MM.1S (cell line): ENCODE measurements at regions not wholly inside any gene's neighbourhood (a gene's known extent, or its start where the extent isn't known, plus 50 kb on each side); places are given as distances from the start of the nearest gene placed in this dataset.

ENCODE experiments used
- DNase-seq: peaks from one replicate; pipeline ENCODE4 v3.0.0-alpha.2; 2015
- H2AFZ ChIP-seq: fragments of 300-600 bp; sonication (generic); 2 replicates; pipeline ENCODE4 v1.6.0; 2016; ENCODE audit warnings: antibody characterized with exemption, low read length
- H3F3A ChIP-seq: fragments of 300-600 bp; sonication (generic); 2 replicates; pipeline ENCODE4 v1.6.1; 2016; ENCODE audit warnings: mild to moderate bottlenecking, antibody characterized with exemption, low read length, moderate library complexity, mixed read lengths; ENCODE audit not compliant: insufficient read depth
- H3K27ac ChIP-seq: fragments of 300-600 bp; sonication (generic); 2 replicates; pipeline ENCODE4 v1.5.1; 2016; ENCODE audit warnings: mild to moderate bottlenecking, low read length
- H3K27me3 ChIP-seq: fragments of 300-600 bp; sonication (generic); replicated peaks from 2 replicates; pipeline ENCODE4 v1.6.0; 2016; ENCODE audit warnings: low read length; ENCODE audit not compliant: insufficient read depth
- H3K36me3 ChIP-seq: fragments of 300-600 bp; sonication (generic); replicated peaks from 2 replicates; pipeline ENCODE4 v1.6.1; 2016; ENCODE audit warnings: mild to moderate bottlenecking, low read length, mixed read lengths; ENCODE audit not compliant: insufficient read depth
- H3K4me1 ChIP-seq: fragments of 300-600 bp; sonication (generic); 2 replicates; pipeline ENCODE4 v1.6.1; 2016; ENCODE audit warnings: low read length, mixed read lengths
- H3K4me2 ChIP-seq: fragments of 300-600 bp; sonication (generic); 2 replicates; pipeline ENCODE4 v1.6.0; 2016; ENCODE audit warnings: low read depth, low read length
- H3K4me3 ChIP-seq: fragments of 300-600 bp; sonication (generic); 2 replicates; pipeline ENCODE4 v1.5.1; 2016; ENCODE audit warnings: low read length, mixed read lengths
- H3K79me2 ChIP-seq: fragments of 300-600 bp; sonication (generic); 2 replicates; pipeline ENCODE4 v1.6.1; 2016; ENCODE audit warnings: mixed run types, low read length, mixed read lengths
- H3K9ac ChIP-seq: fragments of 300-600 bp; sonication (generic); 2 replicates; pipeline ENCODE4 v1.6.1; 2016; ENCODE audit warnings: low read length, mixed read lengths
- H3K9me2 ChIP-seq: fragments of 300-600 bp; sonication (generic); replicated peaks from 2 replicates; pipeline ENCODE4 v1.6.1; 2016; ENCODE audit warnings: mild to moderate bottlenecking, low read length, mixed read lengths; ENCODE audit not compliant: insufficient read depth
- H3K9me3 ChIP-seq: fragments of 300-600 bp; sonication (generic); replicated peaks from 2 replicates; pipeline ENCODE4 v1.6.1; 2016; ENCODE audit warnings: mild to moderate bottlenecking, low read length, mixed read lengths; ENCODE audit not compliant: insufficient read depth
- H4K20me1 ChIP-seq: fragments of 300-600 bp; sonication (generic); 2 replicates; pipeline ENCODE4 v1.6.1; 2016; ENCODE audit warnings: mild to moderate bottlenecking, low read length, moderate library complexity, mixed read lengths; ENCODE audit not compliant: insufficient read depth
- EZH2 ChIP-seq: fragments of 300-600 bp; sonication (generic); optimal IDR thresholded peaks from 2 replicates; pipeline ENCODE3; 2017; ENCODE audit warnings: low read depth, mild to moderate bottlenecking, antibody characterized with exemption, low read length, mixed read lengths
- EZH2phosphoT487 ChIP-seq: fragments of 300-600 bp; sonication (generic); IDR thresholded peaks from 2 replicates; pipeline ENCODE4 v1.6.1; 2018; ENCODE audit warnings: antibody characterized with exemption, low read length
- TF ChIP-seq, protein P1 (sequence below): fragments of 300-600 bp; sonication (generic); IDR thresholded peaks from 2 replicates; pipeline ENCODE4 v1.5.1; 2016; ENCODE audit warnings: antibody characterized with exemption, low read length, mixed read lengths

DNA sequence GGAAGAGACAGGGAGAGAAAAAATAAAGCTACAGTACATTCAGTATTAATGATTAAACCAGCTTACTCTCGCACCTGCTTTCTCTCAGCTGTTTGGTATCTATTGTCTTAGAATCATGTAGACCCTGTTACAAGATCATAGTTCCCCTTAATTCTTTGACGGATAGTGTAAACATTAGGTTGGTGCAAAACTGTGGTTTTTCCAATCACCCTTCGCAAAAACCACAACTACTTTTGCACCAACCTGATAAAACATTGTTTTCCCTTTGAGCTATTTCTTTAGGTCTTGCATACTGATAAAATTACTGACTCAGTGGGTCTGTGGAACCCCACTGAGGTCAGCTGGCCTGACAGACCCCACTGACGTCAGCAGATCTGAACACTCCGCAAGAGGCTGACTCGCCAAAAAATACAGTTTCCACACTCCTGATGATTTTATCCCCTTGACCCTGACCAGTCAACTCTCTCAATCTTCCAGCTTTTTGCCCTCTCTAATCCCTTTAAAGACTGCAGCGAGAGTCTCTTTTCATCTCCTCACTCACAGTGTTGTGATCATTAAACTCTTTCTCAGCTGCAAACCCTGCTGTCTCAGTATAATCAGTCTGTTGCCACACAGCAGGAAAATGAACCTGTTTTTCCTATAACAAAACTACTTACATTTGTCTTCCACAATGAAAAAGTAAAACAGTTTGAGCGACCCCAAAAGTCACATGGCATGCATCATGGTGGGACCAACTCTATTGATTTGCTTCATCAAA lies 123.9 kb downstream of the SLITRK6 start:
- Histone ChIP-seq H3K79me2 (no peaks in the 10 kb centered on the region), H3K9me3 (no peaks in the 10 kb centered on the region), H3K36me3 (no peaks in the 10 kb centered on the region), H3K27ac (no peak overlapping the region), H2AFZ (no peak overlapping the region), H3K4me1 (no peaks in the 10 kb centered on the region), H3K9me2 (no peaks in the 10 kb centered on the region), H3F3A (no peaks in the 10 kb centered on the region), H4K20me1 (no peaks in the 10 kb centered on the region), H3K9ac (no peak overlapping the region), H3K27me3 (no peaks in the 10 kb centered on the region), H3K4me3 (no peak overlapping the region), H3K4me2 (no peak overlapping the region)
- DNase-seq = no peak
- TF ChIP-seq EZH2phosphoT487 (no peak), EZH2 (no peak)
- TF ChIP-seq, protein P1, sequence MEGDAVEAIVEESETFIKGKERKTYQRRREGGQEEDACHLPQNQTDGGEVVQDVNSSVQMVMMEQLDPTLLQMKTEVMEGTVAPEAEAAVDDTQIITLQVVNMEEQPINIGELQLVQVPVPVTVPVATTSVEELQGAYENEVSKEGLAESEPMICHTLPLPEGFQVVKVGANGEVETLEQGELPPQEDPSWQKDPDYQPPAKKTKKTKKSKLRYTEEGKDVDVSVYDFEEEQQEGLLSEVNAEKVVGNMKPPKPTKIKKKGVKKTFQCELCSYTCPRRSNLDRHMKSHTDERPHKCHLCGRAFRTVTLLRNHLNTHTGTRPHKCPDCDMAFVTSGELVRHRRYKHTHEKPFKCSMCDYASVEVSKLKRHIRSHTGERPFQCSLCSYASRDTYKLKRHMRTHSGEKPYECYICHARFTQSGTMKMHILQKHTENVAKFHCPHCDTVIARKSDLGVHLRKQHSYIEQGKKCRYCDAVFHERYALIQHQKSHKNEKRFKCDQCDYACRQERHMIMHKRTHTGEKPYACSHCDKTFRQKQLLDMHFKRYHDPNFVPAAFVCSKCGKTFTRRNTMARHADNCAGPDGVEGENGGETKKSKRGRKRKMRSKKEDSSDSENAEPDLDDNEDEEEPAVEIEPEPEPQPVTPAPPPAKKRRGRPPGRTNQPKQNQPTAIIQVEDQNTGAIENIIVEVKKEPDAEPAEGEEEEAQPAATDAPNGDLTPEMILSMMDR = no peak

DNA sequence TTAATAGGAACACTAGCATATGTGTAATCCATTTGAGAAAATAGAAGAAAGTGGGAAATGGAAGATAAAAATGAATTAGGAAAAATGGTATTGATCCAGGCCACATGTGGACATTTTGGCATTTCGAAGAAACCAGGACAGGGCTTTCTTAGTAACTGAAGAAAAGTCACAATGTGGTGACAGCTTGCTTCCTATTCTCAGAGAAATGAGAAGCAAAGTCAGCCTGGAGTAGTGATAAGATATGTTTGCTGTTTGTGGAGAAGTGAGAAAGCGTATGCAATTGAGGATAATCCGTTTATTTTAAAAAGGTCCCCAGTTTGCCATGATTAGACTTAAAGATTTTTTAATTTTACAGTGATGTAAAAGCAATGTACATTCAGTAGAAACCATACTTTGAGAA lies 127.9 kb downstream of the SLITRK6 start:
- no peaks in the 10 kb centered on the region for H3K27me3 ChIP-seq
- no peak overlapping the region for H3K4me3 ChIP-seq
- no peak overlapping the region for H3K27ac ChIP-seq
- no peak overlapping the region for H3K4me2 ChIP-seq
- no peaks in the 10 kb centered on the region for H3F3A ChIP-seq
- H3K79me2 ChIP-seq = no peaks in the 10 kb centered on the region
- H2AFZ ChIP-seq = no peak overlapping the region
- no peak for TF ChIP-seq EZH2phosphoT487
- TF ChIP-seq, protein P1 = no peak
- TF ChIP-seq EZH2 = no peak
- H3K9me2 ChIP-seq = no peaks in the 10 kb centered on the region
- no peaks in the 10 kb centered on the region for H3K36me3 ChIP-seq
- DNase-seq = no peak
- no peaks in the 10 kb centered on the region for H4K20me1 ChIP-seq
- no peaks in the 10 kb centered on the region for H3K9me3 ChIP-seq
- H3K4me1 ChIP-seq = no peaks in the 10 kb centered on the region
- no peak overlapping the region for H3K9ac ChIP-seq

DNA sequence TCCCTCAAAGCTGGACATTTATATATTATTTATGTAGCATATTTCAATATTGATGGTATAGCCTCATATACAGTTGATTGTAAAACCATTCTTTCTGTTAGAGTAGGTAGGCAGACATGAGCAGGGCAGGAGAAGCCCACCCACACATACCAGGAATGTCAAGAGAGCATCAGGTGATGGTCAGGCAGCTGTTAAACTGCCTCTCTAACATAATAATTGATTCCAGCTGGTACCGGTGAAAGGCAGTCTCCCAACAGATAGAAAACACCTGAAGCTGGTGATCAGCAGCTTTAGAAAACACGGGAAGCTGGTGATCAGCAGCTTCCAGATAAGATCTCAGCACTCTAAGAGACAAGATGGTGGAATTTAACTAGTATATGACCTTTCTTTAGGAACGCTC lies 132.9 kb downstream of the SLITRK6 start:
- H3K27me3 ChIP-seq = no peaks in the 10 kb centered on the region
- H3K27ac ChIP-seq = no peak overlapping the region
- H3K9ac ChIP-seq = no peak overlapping the region
- H3F3A ChIP-seq = no peaks in the 10 kb centered on the region
- H4K20me1 ChIP-seq = no peaks in the 10 kb centered on the region
- TF ChIP-seq EZH2 = no peak
- no peak for TF ChIP-seq EZH2phosphoT487
- TF ChIP-seq, protein P1 = no peak
- no peaks in the 10 kb centered on the region for H3K79me2 ChIP-seq
- H2AFZ ChIP-seq = no peak overlapping the region
- H3K4me1 ChIP-seq = no peaks in the 10 kb centered on the region
- H3K36me3 ChIP-seq = no peaks in the 10 kb centered on the region
- no peak overlapping the region for H3K4me3 ChIP-seq
- no peak for DNase-seq
- H3K4me2 ChIP-seq = no peak overlapping the region
- H3K9me3 ChIP-seq = no peaks in the 10 kb centered on the region
- no peaks in the 10 kb centered on the region for H3K9me2 ChIP-seq
